DMS 273 treated with DMSO at 0.1 percent for 48 hours (cell line): ENCODE measurements at regions not wholly inside any gene's neighbourhood (a gene's known extent, or its start where the extent isn't known, plus 50 kb on each side); places are given as distances from the start of the nearest gene placed in this dataset.

Source experiments
- DNase-seq: peaks from one replicate; lab custom pipeline; 2025; lab: John Stamatoyannopoulos, UW

DNA sequence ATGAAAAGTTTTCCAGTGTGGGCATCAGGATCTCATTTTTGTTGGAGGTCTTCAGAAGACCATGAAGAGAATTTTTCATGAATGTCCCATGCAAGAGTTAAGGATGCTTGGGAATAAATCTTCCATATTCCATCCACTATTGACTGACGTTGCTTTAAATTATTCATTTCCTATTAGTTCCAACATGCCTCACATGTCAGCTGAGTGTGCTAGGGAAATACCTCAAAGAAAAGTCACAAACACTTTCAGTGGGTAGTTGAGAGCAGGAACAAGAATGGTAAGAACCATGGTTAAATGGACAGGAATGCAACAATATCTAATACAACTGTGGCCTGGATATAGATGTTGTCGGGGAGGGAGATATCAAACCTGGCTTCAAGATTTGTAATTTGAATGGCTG is 610.1 kb downstream of the TECRL start:
- DNase-seq: no peak

DNA sequence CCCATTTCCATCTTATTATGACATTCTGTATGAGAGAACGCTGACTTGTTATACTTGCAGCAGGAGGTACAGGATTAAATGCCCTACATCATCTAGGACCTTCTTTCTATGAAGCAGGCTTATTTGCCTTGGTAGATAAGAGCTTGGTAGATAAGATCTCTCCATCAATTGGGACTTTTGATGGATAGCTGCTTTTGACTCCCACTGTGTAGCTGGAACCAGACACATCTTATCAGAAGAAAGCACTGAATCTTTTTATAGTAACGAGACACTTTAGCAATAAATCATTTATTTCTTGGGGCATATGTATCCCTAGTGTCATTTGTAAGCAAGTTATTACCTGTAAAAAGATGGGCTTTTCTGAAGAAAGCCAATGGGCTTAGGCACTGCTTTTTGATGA is 613.9 kb downstream of the TECRL start:
- DNase-seq: no peak

DNA sequence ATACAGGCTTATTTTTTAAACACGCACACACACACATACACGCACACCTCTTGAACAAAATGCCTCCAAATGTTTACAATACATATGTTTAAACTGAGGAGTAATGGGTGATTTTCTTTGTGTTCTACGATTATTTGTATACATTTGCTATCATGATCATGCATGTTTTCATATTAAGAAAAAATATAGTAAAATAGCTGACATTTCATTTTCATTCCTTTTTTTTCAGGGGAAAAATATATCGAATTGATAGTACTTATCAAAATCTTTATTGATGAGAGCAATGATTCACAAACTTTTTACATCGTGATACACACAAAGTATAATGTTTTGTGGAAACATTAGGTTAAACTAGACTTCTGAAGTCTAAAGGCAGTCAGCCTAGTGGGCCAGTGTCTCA is 618.9 kb downstream of the TECRL start:
- no peak for DNase-seq

DNA sequence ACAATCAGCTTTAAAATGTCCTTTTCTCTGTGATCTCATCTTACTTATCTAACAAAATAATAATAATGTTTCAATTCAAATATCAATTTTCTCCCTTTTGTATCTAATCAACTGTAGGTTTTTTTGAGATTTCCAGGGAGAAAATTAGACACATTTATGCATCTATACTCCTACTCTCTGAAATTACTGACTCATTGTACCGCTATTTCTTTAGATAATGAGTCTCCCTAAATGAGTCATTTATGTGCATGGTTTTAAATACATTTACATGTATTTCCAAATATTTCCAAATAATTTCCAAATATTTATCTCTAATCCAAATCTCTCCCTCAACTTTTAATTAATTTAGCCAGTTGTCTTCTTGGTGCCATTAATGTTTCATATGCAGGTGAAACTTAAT is 621.0 kb downstream of the TECRL start:
- DNase-seq: no peak

DNA sequence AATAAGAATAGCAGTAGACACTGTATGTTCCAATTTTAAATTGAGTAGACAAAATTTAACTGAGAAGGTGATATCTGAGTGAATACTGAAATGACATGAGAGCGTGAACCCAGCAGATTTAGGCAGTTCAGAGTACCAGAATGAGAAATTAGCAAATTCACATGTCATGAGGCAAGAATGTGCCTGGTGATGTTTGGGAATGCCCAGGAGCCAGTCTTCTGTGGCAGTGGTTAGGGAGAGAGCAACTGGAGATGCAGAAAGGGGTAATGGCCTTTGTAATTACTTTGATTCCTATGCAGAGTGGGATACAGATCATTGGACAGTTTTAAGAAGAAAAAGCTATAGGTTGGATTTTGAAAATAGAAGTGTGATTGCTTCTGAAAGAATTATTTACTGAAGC is 621.9 kb downstream of the TECRL start:
- no peak for DNase-seq

DNA sequence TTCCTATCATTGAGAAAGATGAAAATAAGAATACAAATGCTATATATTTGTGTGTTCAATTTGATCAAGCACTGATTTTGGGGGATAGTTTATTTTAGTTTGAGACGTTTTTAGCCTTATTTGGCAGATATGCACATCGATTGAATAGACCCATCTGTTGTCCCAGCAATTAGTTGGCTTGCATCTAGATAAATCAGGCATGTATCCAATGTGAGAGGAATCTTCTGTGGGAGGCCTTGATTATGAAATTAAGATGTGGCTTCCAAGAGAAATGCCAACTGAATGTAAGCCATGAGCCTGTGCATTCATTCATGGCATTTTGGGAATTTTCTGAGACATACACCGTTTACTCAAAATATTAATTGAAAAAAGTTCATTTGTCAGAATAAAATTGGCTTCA is 623.1 kb downstream of the TECRL start:
- peak; percentile 1 for DNase-seq

DNA sequence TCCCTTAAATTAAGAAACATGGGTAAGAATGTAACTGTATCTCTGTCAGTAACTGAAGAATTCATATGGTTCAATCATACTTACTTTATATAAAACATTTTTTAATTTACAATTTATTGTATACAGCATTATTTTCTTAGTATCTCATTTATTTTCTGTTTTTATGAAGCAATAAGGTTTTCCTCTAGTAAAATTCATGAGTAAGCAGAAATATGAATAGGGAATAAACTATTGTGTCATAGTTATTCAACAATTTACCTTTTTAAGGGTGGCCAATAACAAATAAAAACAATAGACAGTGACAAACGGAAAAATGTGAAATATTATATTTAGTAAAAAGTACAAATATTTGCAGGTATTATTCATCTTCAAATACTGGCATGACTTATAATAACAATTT is 624.4 kb downstream of the TECRL start:
- no peak for DNase-seq

DNA sequence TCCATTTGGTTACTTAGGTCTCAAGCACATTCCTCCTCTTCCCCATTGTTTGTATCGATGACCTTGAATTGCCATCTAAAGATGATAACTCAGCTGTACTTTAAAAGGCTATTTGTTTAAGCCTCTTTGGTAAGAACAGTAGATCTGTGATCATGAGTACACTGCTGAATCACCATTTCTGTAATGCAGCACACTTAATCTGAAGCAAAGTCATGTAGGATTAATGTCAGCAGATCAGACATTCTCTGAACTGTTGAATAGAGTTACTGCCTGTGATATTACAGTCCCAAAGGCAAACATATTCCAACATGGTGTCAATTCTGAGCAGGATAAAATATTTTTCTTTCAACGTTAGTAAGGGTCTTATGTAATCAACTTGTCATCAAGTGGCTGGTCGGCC is 631.6 kb downstream of the TECRL start:
- DNase-seq: no peak

DNA sequence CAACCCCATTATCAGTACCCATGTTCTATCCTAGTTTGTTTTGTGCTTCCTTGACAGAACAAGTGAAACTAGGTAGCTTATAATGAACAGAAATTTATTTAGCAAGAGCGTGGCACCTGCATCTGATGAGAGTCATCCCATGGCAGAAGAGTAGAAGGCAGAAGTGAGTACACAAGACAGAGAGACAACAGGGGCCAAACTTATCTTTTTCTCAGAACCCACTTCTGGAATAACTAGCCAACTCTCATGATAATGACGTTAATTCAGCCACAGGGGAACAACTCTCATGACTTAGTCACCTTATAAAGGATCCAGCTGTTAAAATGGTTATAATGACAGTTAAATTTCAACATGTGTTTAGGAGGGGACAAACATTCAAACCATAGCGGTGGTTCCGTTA is 644.9 kb downstream of the TECRL start:
- no peak for DNase-seq

DNA sequence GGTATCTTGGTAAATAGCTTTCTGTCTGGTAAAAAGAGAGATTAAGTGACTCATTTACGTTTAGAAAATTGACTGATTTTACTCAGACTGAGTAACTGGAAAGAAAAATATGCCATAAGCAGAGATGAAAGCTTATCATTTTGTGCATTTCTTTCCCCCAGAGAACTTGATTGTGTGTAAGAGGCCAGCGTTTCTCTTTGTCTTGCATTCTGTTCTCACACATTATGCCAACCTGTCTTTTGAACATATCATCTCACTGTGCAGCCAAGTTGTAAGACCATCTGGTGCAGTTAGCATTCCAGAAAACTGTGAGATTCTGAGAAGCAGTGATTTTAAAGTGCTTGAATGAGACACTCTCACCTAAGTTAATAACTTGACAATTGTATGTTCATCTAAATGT is 651.3 kb downstream of the TECRL start:
- DNase-seq: no peak

DNA sequence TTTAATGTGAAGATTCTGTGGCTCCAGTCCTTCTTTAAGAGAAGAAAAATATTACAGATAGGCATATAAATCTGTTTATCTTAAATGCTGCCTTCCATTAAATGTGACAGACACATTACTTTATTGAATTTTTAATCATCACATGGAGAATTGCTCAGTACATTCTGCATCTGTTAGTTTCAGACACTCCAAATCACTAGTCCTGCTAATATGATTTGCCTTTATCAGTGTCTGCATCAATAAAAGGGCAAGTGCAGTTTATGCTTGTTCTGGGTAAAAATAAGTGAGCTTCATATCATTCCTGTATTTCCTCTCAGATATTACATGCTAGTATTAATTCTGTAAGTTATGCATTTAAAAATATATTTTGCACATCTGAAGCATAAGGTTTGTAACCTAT is 666.4 kb downstream of the TECRL start:
- no peak for DNase-seq

DNA sequence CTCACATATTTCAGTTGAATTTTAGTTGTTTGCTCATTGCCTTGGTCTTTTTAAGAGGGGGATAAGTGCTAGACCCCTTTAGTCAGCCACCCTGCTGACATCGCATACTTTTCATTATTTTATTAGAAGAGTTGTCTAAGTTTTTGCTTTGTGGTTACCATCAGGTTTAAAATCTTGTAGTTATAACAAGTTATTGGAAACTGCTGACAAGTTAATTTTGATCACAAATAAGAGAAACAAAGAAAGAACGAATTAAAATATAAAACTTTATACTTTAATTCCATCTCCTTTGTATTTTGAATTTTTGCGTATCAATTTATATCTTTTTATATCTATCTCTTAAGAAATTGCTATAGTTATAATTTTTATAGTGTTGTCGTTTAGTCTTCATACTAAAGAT is 679.7 kb downstream of the TECRL start:
- DNase-seq: no peak

DNA sequence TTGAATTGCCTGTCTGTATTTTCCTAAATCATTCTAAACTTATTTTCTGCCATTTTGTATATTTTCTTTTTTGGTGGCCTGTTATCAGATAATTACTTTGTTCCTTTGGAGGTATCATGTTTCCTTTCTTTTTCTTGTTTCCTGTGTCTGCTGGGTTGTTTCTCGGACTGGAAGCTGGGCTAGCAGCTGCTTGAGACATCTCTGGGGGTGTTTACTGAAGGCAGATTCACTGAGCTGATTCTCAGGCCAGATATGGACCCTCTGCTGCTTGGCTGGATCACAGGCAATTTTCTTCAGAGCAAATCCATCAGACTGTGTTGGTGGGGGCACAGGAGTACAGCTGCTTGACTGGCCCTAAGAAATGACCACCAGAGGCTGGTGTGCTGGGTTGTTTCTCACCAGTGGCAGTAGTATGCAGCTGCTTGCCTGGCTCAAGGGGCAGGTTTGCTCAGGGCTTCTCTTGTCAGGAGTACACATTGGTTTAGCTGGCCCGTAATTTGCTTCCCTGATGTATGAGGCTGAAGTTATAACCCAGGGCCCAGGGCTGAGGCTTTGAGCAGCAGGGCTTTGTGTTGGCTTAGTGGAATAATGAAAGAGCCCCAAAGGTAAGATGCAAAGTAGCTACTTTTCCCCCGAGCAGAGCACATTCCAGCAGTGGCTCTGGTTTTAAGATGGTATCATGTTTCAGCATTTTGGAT is 680.6 kb downstream of the TECRL start:
- no peak for DNase-seq

DNA sequence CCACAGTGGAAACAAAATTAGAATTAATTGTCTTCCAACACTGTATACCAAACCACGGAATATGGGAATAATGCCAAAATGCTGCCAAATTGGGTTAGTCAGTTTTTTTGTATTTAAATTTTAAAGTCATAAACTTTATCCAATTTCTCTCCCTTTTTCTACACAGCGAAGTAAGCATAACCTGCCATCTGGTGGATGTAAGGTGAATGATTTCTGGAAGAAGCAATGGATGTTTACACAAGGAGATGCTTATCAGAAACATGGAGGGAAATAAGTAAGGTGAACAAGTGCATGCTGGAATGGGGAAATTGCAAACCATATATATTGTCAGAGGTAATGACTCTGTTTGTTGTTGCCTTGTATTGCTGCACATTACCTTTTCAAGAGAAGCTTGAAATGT is 691.9 kb downstream of the TECRL start:
- DNase-seq: peak; percentile 6

DNA sequence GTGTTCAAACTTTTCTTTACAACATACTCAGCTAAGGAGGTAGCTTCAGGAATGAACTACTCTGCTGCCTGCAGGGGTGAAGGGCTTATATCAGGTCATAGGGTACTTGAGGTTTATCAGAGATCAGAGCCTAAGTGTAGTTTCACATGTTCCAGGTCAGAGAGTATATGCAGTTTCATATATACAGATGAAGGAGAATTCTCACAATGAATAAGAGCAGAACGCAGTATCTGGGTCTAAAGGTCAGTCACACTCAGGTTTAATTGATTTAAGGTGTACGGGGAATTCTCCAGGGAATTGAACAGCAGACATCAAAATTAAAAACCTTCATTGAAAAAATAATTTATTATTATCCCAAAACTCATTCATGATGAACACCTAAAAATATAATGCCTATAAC is 700.6 kb downstream of the TECRL start:
- no peak for DNase-seq

DNA sequence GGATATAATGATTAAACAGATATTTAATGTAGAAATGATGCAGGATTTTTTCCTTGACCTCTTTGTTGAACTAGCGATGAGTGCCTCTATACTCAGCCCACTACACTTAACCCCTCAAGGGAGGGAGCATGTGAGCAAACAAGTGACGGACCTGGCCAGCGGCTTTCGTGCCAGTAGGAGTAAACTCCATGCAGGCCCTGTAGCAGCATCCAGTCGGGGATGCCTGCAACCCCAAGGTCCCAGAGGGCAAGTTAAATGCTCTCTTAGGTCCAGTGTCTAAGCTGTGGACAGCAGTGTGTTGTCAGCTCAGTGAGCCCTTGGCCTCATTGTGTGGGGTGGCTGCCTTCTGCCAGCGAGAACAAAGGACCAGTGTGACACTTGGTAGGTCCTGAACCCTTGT is 708.7 kb downstream of the TECRL start:
- no peak for DNase-seq

DNA sequence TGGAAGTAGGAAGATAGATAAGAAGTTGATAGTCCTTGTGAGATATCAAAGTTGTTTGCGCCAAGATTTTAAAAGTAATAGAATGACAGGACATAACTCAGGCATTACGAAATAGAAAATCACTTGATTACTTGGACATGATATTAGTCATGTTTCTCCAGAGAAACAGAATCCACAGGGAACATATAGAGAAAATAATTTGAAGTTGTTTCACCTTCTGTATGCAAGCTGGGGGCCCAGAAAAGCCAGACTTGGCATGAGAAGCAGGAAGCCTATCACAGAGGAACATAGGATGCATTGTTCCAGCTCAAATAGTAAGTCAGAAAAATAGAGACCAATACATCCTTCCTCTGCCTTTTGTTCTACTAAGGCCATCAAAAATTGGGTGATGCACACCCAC is 715.9 kb downstream of the TECRL start:
- DNase-seq: no peak

DNA sequence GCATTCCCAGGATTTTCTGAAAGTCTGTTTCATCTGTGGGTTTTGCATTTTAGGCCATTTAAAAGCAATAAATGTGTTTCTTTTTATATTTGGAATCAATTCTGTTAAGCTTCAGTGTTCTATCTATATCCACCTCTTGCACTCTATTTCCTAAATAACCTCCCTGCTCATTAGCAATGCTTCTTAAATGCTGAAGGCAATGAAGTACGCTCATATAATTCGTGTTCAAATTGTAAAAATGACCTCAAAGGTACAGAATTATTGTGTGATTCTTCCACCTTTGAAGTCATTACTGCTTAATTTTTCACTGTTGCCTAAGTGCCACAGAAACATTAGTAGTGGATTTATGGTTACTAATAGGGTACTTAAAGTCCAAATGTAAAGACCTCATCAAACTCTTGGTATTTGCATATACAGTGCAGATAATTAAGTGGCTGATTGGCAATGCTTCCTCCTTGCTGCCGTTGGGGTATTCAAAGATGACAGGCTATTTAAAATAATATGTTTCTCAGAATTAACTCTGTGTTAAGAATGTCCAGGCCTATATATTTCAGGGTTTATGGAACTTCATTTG is 730.8 kb downstream of the TECRL start:
- no peak for DNase-seq

DNA sequence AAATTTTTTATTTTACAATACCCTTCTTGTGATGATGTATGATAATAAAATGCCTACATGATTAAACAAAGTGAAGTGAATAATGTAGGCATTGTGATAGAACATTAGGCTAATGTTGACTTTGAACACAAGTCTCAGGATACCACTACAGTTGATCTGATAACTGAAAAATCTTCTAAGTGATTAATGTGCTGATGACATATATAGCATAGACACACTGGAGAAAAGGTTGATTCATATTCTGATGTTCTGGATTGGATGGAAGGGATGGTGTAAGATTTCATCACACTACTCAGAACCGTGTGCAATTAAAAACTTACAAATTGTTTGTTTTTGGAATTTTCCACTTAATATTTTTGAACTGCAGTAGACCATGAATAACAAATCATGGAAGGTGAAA is 738.5 kb downstream of the TECRL start:
- no peak for DNase-seq

DNA sequence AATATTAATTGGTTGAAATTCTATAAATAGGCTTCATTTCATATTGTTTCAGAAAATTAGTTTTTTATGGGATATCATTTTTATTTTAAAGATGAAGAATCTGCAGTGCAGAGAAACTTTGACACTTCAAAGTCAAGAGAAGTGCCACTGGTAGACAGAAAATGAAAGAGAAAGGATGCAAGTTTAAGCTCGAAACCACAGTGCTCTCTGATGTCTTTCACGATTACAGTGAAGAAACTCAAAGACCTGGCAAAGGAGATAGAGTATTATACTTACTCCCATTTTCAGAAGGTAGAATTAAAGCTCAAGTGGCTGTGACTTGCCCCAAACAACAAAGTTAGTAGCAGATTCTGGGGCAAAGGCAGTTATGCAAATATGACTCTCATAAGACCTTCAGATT is 745.4 kb downstream of the TECRL start:
- DNase-seq: no peak

DNA sequence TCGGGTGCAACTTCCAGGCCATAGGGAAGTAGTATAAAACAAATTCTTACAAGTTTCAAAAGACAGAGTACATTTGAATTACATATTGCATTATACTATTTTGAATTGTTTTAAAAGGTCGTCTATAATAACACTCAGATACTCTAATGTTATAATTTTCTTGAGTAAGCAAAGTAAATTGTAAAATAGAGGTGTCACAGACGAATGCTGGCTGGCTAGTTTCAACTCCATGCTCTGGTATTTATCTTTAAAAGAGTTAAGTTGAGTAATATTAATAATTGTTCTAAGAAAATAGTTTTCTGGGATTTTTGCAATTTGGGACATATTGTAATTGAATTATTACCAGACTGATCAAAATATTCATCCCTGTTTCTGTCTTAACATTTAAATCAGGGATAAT is 764.9 kb downstream of the TECRL start:
- no peak for DNase-seq

DNA sequence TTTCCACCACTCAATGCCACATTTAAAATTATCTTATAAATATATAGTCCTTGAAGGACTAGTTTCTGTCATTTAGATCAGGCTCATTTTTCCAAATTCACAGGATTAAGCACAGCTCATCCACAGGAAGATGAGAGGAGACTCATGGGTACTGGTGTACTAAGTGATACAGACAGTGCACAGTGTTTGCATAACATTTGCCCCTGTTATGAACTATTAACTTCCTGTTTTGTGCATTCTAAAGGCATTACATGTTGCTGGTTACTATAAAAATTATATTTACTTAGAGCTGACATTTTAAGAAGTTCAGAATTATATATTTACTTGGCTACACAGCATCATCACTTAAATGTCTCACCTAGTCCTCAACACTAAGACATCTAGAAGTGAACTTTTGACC is 772.0 kb downstream of the TECRL start:
- no peak for DNase-seq

DNA sequence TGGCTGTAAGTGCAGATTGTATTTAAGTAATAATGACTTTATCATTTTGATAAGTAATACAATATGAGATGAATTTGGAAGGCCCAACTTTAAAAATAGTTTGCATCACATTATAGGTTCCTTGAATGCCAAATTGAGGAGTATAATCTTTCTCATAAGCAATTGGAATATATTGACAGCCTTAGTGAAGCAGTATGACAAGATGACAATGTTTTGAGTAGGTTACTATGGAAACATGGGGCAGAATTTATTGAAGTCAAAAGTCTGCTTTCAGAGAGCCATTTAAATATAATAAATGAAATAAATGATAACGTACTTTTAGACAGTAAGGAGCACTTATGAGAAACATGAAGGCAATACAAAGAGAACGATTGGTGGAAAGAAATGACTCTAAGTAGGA is 776.4 kb downstream of the TECRL start:
- no peak for DNase-seq

DNA sequence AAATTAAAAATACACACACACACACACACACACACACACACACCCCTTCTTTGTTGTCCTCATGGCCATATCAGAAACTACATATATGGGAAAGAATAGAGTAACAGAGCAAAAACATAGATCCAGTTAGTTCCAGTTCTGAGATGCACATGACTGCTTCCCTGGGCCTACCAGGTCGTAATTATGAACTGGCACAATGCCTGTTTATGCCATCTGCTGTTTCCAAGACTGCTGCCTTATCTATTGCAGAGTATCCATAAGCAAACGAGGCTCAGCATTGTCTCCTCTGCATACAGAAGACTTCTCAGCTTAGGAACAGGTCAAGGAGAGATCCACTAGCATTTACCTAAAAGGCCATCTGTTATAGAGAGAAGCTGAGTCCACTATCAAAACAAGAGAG is 789.0 kb downstream of the TECRL start:
- peak; percentile 93 for DNase-seq
